GM23338 (cell line): ENCODE measurements at regions not wholly inside any gene's neighbourhood (a gene's known extent, or its start where the extent isn't known, plus 50 kb on each side); places are given as distances from the start of the nearest gene placed in this dataset.

Source experiments
- ATAC-seq: fragments of 200-7000 bp; cut with Tn5 transposase; 3 replicates; pipeline ENCODE4 v1.9.1; 2020
- DNase-seq: peaks from one replicate; pipeline ENCODE4 v3.0.0-alpha.2; 2015; ENCODE audit warnings: low spot score
- H2AFZ ChIP-seq: fragments of 200-600 bp; sonication (generic); 2 replicates; pipeline ENCODE4 v1.8.0; 2016; ENCODE audit warnings: antibody characterized with exemption, mild to moderate bottlenecking, moderate library complexity
- H3F3A ChIP-seq: fragments of 200-600 bp; sonication (generic); replicated peaks from 2 replicates; pipeline ENCODE4 v1.8.0; 2017; ENCODE audit warnings: antibody characterized with exemption, mixed run types, low read depth
- H3K27ac ChIP-seq: fragments of 200-600 bp; sonication (generic); 2 replicates; pipeline ENCODE4 v1.6.1; 2016; ENCODE audit warnings: low read depth
- H3K27me3 ChIP-seq: fragments of 200-600 bp; sonication (generic); 2 replicates; pipeline ENCODE4 v1.8.0; 2016; ENCODE audit warnings: mild to moderate bottlenecking, mixed run types, moderate library complexity; ENCODE audit not compliant: insufficient read depth
- H3K36me3 ChIP-seq: fragments of 200-600 bp; sonication (generic); 2 replicates; pipeline ENCODE4 v1.8.0; 2016; ENCODE audit warnings: mild to moderate bottlenecking; ENCODE audit not compliant: insufficient read depth
- H3K4me1 ChIP-seq: fragments of 200-600 bp; sonication (generic); 2 replicates; pipeline ENCODE4 v1.8.0; 2016; ENCODE audit warnings: mild to moderate bottlenecking, moderate library complexity; ENCODE audit not compliant: insufficient read depth
- H3K4me2 ChIP-seq: fragments of 200-600 bp; sonication (generic); 2 replicates; pipeline ENCODE4 v1.7.1; 2017; ENCODE audit warnings: mixed run types
- H3K4me3 ChIP-seq: fragments of 200-600 bp; sonication (generic); 2 replicates; pipeline ENCODE4 v1.6.1; 2016; ENCODE audit warnings: mixed run types
- H3K79me2 ChIP-seq: fragments of 200-600 bp; sonication (generic); replicated peaks from 2 replicates; pipeline ENCODE4 v1.8.0; 2017; ENCODE audit warnings: mild to moderate bottlenecking; ENCODE audit not compliant: insufficient read depth
- H3K9me2 ChIP-seq: fragments of 200-600 bp; sonication (generic); 2 replicates; pipeline ENCODE4 v1.8.0; 2017; ENCODE audit not compliant: insufficient read depth
- H4K20me1 ChIP-seq: fragments of 200-600 bp; sonication (generic); replicated peaks from 2 replicates; pipeline ENCODE4 v1.8.0; 2017; ENCODE audit warnings: mild to moderate bottlenecking; ENCODE audit not compliant: insufficient read depth
- H3K27ac Mint-ChIP-seq: 2 replicates; pipeline ENCODE4 v1.8.0; 2020; ENCODE audit warnings: inconsistent platforms, mild to moderate bottlenecking, moderate library complexity, mixed read lengths
- H3K27me3 Mint-ChIP-seq: 3 replicates; pipeline ENCODE4 v1.8.0; 2022; ENCODE audit warnings: low read depth, mild to moderate bottlenecking, moderate library complexity, mixed read lengths, inconsistent platforms; ENCODE audit not compliant: insufficient read depth, poor library complexity
- H3K36me3 Mint-ChIP-seq: 3 replicates; pipeline ENCODE4 v1.8.0; 2021; ENCODE audit warnings: low read depth, mild to moderate bottlenecking, inconsistent platforms, moderate library complexity, mixed read lengths
- H3K4me1 Mint-ChIP-seq: 3 replicates; pipeline ENCODE4 v1.8.0; 2020; ENCODE audit warnings: mild to moderate bottlenecking, inconsistent platforms, mixed read lengths
- H3K4me3 Mint-ChIP-seq: 3 replicates; pipeline ENCODE4 v1.8.0; 2021; ENCODE audit warnings: moderate library complexity, mild to moderate bottlenecking, inconsistent platforms, mixed read lengths
- H3K9me3 Mint-ChIP-seq: 3 replicates; pipeline ENCODE4 v1.8.0; 2020; ENCODE audit warnings: moderate library complexity, mild to moderate bottlenecking, inconsistent platforms, mixed read lengths
- CREB1 ChIP-seq: fragments of 250-450 bp; sonication (Bioruptor Pico); IDR thresholded peaks from 2 replicates; pipeline ENCODE4 v1.5.0; 2020; ENCODE audit warnings: low read depth, mild to moderate bottlenecking, moderate library complexity
- EZH2 ChIP-seq: fragments of 200-600 bp; sonication (generic); IDR thresholded peaks from one replicate; pipeline ENCODE4 v1.8.0; 2017; ENCODE audit warnings: antibody characterized with exemption, mild to moderate bottlenecking, low read depth; ENCODE audit not compliant: unreplicated experiment
- EZH2phosphoT487 ChIP-seq: fragments of 200-600 bp; sonication (generic); IDR thresholded peaks from one replicate; pipeline ENCODE4 v1.8.1; 2018; ENCODE audit warnings: antibody characterized with exemption; ENCODE audit not compliant: unreplicated experiment
- JUNB ChIP-seq: IDR thresholded peaks from one replicate; pipeline ENCODE4 v1.6.1; 2016; ENCODE audit warnings: antibody characterized with exemption; ENCODE audit not compliant: unreplicated experiment
- NANOG ChIP-seq: IDR thresholded peaks from 2 replicates; pipeline ENCODE4 v1.6.1; 2016; ENCODE audit warnings: antibody characterized with exemption, borderline replicate concordance
- STAT1 ChIP-seq: IDR thresholded peaks from one replicate; pipeline ENCODE4 v1.6.1; 2016; ENCODE audit warnings: antibody characterized with exemption; ENCODE audit not compliant: unreplicated experiment
- ZNF114 ChIP-seq: fragments of 250-450 bp; sonication (Bioruptor Pico); IDR thresholded peaks from 2 replicates; pipeline ENCODE4 v1.5.0; 2020; ENCODE audit warnings: mild to moderate bottlenecking, moderate library complexity
- ZNF331 ChIP-seq: fragments of 250-450 bp; sonication (Bioruptor Pico); IDR thresholded peaks from 2 replicates; pipeline ENCODE4 v1.5.0; 2020; ENCODE audit warnings: low read depth, mild to moderate bottlenecking, moderate library complexity
- TF ChIP-seq, protein P1 (sequence below): IDR thresholded peaks from one replicate; pipeline ENCODE4 v1.6.1; 2018; ENCODE audit warnings: antibody characterized with exemption; ENCODE audit not compliant: unreplicated experiment
- TF ChIP-seq, protein P2 (sequence below): IDR thresholded peaks from 2 replicates; pipeline ENCODE4 v1.6.1; 2016; ENCODE audit warnings: antibody characterized with exemption
- TF ChIP-seq, protein P3 (sequence below), 2 experiments: fragments of 200-600 bp in 1 of 2; sonication (generic) in 1 of 2; conservative IDR thresholded peaks; 2 replicates each; pipeline versions ENCODE4 v1.5.1 to v1.6.1; 2016 to 2017; ENCODE audit warnings: antibody characterized with exemption in 2 of 2, low read depth in 2 of 2, mild to moderate bottlenecking in 2 of 2, moderate library complexity in 1 of 2

DNA sequence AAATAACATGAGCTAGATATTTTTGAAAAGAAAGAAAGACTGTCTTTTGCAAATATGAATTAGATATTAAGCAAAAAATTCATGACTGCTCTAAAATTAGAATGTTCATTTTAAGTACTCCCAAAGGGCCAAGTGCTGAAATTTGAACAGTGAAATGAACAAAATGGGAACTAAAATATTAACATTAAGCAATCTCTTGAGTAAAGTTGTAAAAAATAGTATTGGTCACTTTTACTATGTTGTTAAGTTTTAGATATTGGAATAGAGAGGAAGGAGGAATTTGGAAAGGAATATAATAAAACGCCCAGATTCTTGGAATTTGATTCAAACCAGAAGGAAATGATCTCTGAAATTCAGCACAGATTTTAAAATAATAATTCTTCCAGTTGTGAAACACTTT is 125.9 kb upstream of the ANK2 start:
- Mint-ChIP-seq H3K4me3 (no peak overlapping the region), H3K9me3 (no peaks in the 10 kb centered on the region), H3K27me3 (peaks cover 2% of the 10 kb centered on the region), H3K4me1 (peaks cover 3% of the 10 kb centered on the region; the same call in 1 of the 3 replicates), H3K36me3 (no peaks in the 10 kb centered on the region), H3K27ac (no peak overlapping the region)
- H3K27me3 ChIP-seq: no peaks in the 10 kb centered on the region
- DNase-seq: no peak
- no peak overlapping the region for H3K27ac ChIP-seq
- no peaks in the 10 kb centered on the region for H3K9me2 ChIP-seq
- H3K4me3 ChIP-seq: no peak overlapping the region
- no peaks in the 10 kb centered on the region for H3K79me2 ChIP-seq
- no peaks in the 10 kb centered on the region for H4K20me1 ChIP-seq
- no peak overlapping the region for H2AFZ ChIP-seq
- no peak for ATAC-seq
- no peak overlapping the region for H3K4me2 ChIP-seq
- TF ChIP-seq CREB1 (CRISPR knock-in tag) (no peak), EZH2phosphoT487 (no peak), ZNF331 (CRISPR knock-in tag) (no peak), STAT1 (no peak), ZNF114 (no peak), JUNB (no peak)
- TF ChIP-seq, protein P1, sequence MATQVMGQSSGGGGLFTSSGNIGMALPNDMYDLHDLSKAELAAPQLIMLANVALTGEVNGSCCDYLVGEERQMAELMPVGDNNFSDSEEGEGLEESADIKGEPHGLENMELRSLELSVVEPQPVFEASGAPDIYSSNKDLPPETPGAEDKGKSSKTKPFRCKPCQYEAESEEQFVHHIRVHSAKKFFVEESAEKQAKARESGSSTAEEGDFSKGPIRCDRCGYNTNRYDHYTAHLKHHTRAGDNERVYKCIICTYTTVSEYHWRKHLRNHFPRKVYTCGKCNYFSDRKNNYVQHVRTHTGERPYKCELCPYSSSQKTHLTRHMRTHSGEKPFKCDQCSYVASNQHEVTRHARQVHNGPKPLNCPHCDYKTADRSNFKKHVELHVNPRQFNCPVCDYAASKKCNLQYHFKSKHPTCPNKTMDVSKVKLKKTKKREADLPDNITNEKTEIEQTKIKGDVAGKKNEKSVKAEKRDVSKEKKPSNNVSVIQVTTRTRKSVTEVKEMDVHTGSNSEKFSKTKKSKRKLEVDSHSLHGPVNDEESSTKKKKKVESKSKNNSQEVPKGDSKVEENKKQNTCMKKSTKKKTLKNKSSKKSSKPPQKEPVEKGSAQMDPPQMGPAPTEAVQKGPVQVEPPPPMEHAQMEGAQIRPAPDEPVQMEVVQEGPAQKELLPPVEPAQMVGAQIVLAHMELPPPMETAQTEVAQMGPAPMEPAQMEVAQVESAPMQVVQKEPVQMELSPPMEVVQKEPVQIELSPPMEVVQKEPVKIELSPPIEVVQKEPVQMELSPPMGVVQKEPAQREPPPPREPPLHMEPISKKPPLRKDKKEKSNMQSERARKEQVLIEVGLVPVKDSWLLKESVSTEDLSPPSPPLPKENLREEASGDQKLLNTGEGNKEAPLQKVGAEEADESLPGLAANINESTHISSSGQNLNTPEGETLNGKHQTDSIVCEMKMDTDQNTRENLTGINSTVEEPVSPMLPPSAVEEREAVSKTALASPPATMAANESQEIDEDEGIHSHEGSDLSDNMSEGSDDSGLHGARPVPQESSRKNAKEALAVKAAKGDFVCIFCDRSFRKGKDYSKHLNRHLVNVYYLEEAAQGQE: no peak
- TF ChIP-seq, protein P2, sequence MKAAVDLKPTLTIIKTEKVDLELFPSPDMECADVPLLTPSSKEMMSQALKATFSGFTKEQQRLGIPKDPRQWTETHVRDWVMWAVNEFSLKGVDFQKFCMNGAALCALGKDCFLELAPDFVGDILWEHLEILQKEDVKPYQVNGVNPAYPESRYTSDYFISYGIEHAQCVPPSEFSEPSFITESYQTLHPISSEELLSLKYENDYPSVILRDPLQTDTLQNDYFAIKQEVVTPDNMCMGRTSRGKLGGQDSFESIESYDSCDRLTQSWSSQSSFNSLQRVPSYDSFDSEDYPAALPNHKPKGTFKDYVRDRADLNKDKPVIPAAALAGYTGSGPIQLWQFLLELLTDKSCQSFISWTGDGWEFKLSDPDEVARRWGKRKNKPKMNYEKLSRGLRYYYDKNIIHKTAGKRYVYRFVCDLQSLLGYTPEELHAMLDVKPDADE: no peak
- TF ChIP-seq, protein P3, sequence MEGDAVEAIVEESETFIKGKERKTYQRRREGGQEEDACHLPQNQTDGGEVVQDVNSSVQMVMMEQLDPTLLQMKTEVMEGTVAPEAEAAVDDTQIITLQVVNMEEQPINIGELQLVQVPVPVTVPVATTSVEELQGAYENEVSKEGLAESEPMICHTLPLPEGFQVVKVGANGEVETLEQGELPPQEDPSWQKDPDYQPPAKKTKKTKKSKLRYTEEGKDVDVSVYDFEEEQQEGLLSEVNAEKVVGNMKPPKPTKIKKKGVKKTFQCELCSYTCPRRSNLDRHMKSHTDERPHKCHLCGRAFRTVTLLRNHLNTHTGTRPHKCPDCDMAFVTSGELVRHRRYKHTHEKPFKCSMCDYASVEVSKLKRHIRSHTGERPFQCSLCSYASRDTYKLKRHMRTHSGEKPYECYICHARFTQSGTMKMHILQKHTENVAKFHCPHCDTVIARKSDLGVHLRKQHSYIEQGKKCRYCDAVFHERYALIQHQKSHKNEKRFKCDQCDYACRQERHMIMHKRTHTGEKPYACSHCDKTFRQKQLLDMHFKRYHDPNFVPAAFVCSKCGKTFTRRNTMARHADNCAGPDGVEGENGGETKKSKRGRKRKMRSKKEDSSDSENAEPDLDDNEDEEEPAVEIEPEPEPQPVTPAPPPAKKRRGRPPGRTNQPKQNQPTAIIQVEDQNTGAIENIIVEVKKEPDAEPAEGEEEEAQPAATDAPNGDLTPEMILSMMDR (conservative IDR thresholded peaks at IDR 0.05; ENCODE audit: low read depth in 2 of 2): no peak
- no peaks in the 10 kb centered on the region for H3K36me3 ChIP-seq
- no peaks in the 10 kb centered on the region for H3F3A ChIP-seq
- no peaks in the 10 kb centered on the region for H3K4me1 ChIP-seq

DNA sequence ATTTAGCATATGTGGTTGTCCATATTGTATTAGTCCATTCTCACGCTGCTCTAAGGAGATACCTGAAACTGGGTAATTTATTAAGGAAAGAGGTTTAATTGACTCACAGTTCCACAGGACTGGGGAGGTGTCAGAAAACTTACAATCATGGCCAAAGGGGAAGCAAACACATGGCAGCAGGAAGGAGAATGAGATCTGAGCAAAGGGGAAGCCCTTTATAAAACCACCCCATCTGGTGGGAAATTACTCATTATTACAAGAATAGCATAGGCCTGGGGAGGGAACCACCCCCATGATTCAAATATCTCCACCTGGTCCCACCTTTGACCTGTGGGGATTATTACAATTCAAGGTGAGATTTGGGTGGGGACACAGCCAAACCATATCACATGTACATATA is 122.6 kb upstream of the ANK2 start:
- ATAC-seq: no peak
- DNase-seq: no peak
- H3K4me1 ChIP-seq: no peaks in the 10 kb centered on the region
- H3K9me2 ChIP-seq: no peaks in the 10 kb centered on the region
- no peaks in the 10 kb centered on the region for H3K36me3 Mint-ChIP-seq
- no peak overlapping the region for H2AFZ ChIP-seq
- no peaks in the 10 kb centered on the region for H3K79me2 ChIP-seq
- no peaks in the 10 kb centered on the region; the same call in 2 of the 3 replicates for H3K4me1 Mint-ChIP-seq
- no peak overlapping the region for H3K4me2 ChIP-seq
- peaks cover 5% of the 10 kb centered on the region for H3K27me3 Mint-ChIP-seq
- H3K27ac Mint-ChIP-seq: no peak overlapping the region
- no peak overlapping the region for H3K27ac ChIP-seq
- no peak overlapping the region for H3K4me3 ChIP-seq
- no peaks in the 10 kb centered on the region for H3K27me3 ChIP-seq
- H3K36me3 ChIP-seq: no peaks in the 10 kb centered on the region
- no peaks in the 10 kb centered on the region for H4K20me1 ChIP-seq
- no peak overlapping the region for H3K4me3 Mint-ChIP-seq
- no peaks in the 10 kb centered on the region for H3K9me3 Mint-ChIP-seq
- no peaks in the 10 kb centered on the region for H3F3A ChIP-seq
- TF ChIP-seq, protein P1: no peak
- TF ChIP-seq EZH2phosphoT487: no peak
- TF ChIP-seq EZH2: no peak
- no peak for TF ChIP-seq CREB1 (CRISPR knock-in tag)
- no peak for TF ChIP-seq STAT1
- TF ChIP-seq, protein P3 (conservative IDR thresholded peaks at IDR 0.05; ENCODE audit: low read depth in 2 of 2): no peak
- TF ChIP-seq ZNF114: no peak
- no peak for TF ChIP-seq NANOG
- no peak for TF ChIP-seq JUNB
